HUES6 (cell line): ENCODE measurements at regions not wholly inside any gene's neighbourhood (a gene's known extent, or its start where the extent isn't known, plus 50 kb on each side); places are given as distances from the start of the nearest gene placed in this dataset.

Source experiments
- H3K27ac ChIP-seq: 2 replicates; pipeline ENCODE4 v1.7.0; 2013; ENCODE audit warnings: low read depth, mild to moderate bottlenecking, low read length, inconsistent platforms
- H3K27me3 ChIP-seq: 2 replicates; pipeline ENCODE4 v1.6.1; 2013; ENCODE audit warnings: low read length; ENCODE audit not compliant: control insufficient read depth, insufficient read depth
- H3K36me3 ChIP-seq: 2 replicates; pipeline ENCODE4 v1.6.1; 2013; ENCODE audit warnings: low read length; ENCODE audit not compliant: control insufficient read depth, insufficient read depth
- H3K4me1 ChIP-seq: 2 replicates; pipeline ENCODE4 v1.6.1; 2013; ENCODE audit warnings: low read length; ENCODE audit not compliant: control insufficient read depth, insufficient read depth
- H3K4me3 ChIP-seq: 2 replicates; pipeline ENCODE4 v1.5.1; 2013; ENCODE audit warnings: low read depth, low read length
- H3K9ac ChIP-seq: one replicate; pipeline ENCODE4 v1.6.1; 2013; ENCODE audit warnings: mild to moderate bottlenecking, low read length
- H3K9me3 ChIP-seq: 2 replicates; pipeline ENCODE4 v1.6.1; 2013; ENCODE audit warnings: low read depth, low read length; ENCODE audit not compliant: control insufficient read depth, insufficient read depth

GRCh38 chr18:3328532-3328931 lies 66.6 kb downstream of the MYL12B start:
- H3K36me3 ChIP-seq, result no peaks in the 10 kb centered on the region
- peaks cover 19% of the 10 kb centered on the region for H3K4me1 ChIP-seq
- H3K9me3 ChIP-seq, result no peaks in the 10 kb centered on the region
- H3K9ac ChIP-seq, result no peak overlapping the region
- no peaks in the 10 kb centered on the region for H3K27me3 ChIP-seq
- no peak overlapping the region for H3K27ac ChIP-seq
- H3K4me3 ChIP-seq, result no peak overlapping the region

GRCh38 chr18:3329471-3329870 lies 67.5 kb downstream of the MYL12B start:
- Histone ChIP-seq H3K27me3 (no peaks in the 10 kb centered on the region), H3K9ac (peak overlapping the region; percentile 9), H3K4me1 (peaks cover 19% of the 10 kb centered on the region), H3K4me3 (no peak overlapping the region), H3K9me3 (no peaks in the 10 kb centered on the region), H3K27ac (peak overlapping the region; percentile 38; the same call in 1 of the 2 replicates), H3K36me3 (no peaks in the 10 kb centered on the region)

- peak overlapping the region; percentile 47 for H3K9ac ChIP-seq
- H3K9me3 ChIP-seq, result no peaks in the 10 kb centered on the region
- H3K4me1 ChIP-seq, result peaks cover 19% of the 10 kb centered on the region
- no peaks in the 10 kb centered on the region for H3K27me3 ChIP-seq
- H3K36me3 ChIP-seq, result no peaks in the 10 kb centered on the region
- peak overlapping the region; percentile 38; the same call in 1 of the 2 replicates for H3K27ac ChIP-seq
- H3K4me3 ChIP-seq, result no peak overlapping the region
These were observed 67.9 kb downstream of the MYL12B start for GRCh38 chr18:3329872-3330271.

GRCh38 chr18:3330622-3331021 lies 68.7 kb downstream of the MYL12B start:
- peak overlapping the region; percentile 47 for H3K9ac ChIP-seq
- no peak overlapping the region for H3K4me3 ChIP-seq
- H3K4me1 ChIP-seq, result peaks cover 19% of the 10 kb centered on the region
- H3K36me3 ChIP-seq, result no peaks in the 10 kb centered on the region
- H3K27me3 ChIP-seq, result no peaks in the 10 kb centered on the region
- H3K9me3 ChIP-seq, result no peaks in the 10 kb centered on the region
- H3K27ac ChIP-seq, result peak overlapping the region; percentile 38; the same call in 1 of the 2 replicates

GRCh38 chr18:3332376-3332775 lies 70.4 kb downstream of the MYL12B start:
- no peak overlapping the region for H3K4me3 ChIP-seq
- no peaks in the 10 kb centered on the region for H3K27me3 ChIP-seq
- H3K4me1 ChIP-seq, result peaks cover 19% of the 10 kb centered on the region
- H3K9ac ChIP-seq, result no peak overlapping the region
- H3K27ac ChIP-seq, result peak overlapping the region; percentile 43; the same call in 1 of the 2 replicates
- H3K9me3 ChIP-seq, result no peaks in the 10 kb centered on the region
- no peaks in the 10 kb centered on the region for H3K36me3 ChIP-seq

GRCh38 chr18:3333056-3333720 lies 71.3 kb downstream of the MYL12B start:
- peak overlapping the region; percentile 70; the same call in 1 of the 2 replicates for H3K27ac ChIP-seq
- peaks cover 19% of the 10 kb centered on the region for H3K4me1 ChIP-seq
- H3K4me3 ChIP-seq, result no peak overlapping the region
- no peaks in the 10 kb centered on the region for H3K36me3 ChIP-seq
- H3K9ac ChIP-seq, result no peak overlapping the region
- H3K27me3 ChIP-seq, result no peaks in the 10 kb centered on the region
- no peaks in the 10 kb centered on the region for H3K9me3 ChIP-seq

GRCh38 chr18:3333721-3334386 lies 71.9 kb downstream of the MYL12B start:
- no peaks in the 10 kb centered on the region for H3K9me3 ChIP-seq
- H3K4me1 ChIP-seq, result peaks cover 16% of the 10 kb centered on the region
- no peaks in the 10 kb centered on the region for H3K27me3 ChIP-seq
- no peaks in the 10 kb centered on the region for H3K36me3 ChIP-seq
- H3K9ac ChIP-seq, result no peak overlapping the region
- H3K27ac ChIP-seq, result peak overlapping the region; percentile 70; the same call in 1 of the 2 replicates
- H3K4me3 ChIP-seq, result no peak overlapping the region

GRCh38 chr18:3340015-3340681 lies 78.2 kb downstream of the MYL12B start:
- Histone ChIP-seq H3K27me3 (no peaks in the 10 kb centered on the region), H3K9ac (no peak overlapping the region), H3K9me3 (peaks cover 7% of the 10 kb centered on the region), H3K27ac (no peak overlapping the region), H3K4me3 (no peak overlapping the region), H3K36me3 (no peaks in the 10 kb centered on the region), H3K4me1 (peaks cover 11% of the 10 kb centered on the region)

GRCh38 chr18:3340682-3341097 lies 78.8 kb downstream of the MYL12B start:
- Histone ChIP-seq H3K9ac (no peak overlapping the region), H3K4me1 (peaks cover 11% of the 10 kb centered on the region), H3K27me3 (no peaks in the 10 kb centered on the region), H3K9me3 (peaks cover 7% of the 10 kb centered on the region), H3K4me3 (0 out of 2 replicates have a peak overlapping the region, but pooled peaks have one; percentile 3), H3K36me3 (no peaks in the 10 kb centered on the region), H3K27ac (no peak overlapping the region)

- no peak overlapping the region for H3K9ac ChIP-seq
- H3K36me3 ChIP-seq, result no peaks in the 10 kb centered on the region
- peaks cover 11% of the 10 kb centered on the region for H3K4me1 ChIP-seq
- H3K27me3 ChIP-seq, result no peaks in the 10 kb centered on the region
- H3K27ac ChIP-seq, result no peak overlapping the region
- H3K4me3 ChIP-seq, result no peak overlapping the region
- H3K9me3 ChIP-seq, result peaks cover 7% of the 10 kb centered on the region
These were observed 80.7 kb downstream of the MYL12B start for GRCh38 chr18:3342628-3343027.

GRCh38 chr18:3345452-3345851 lies 83.5 kb downstream of the MYL12B start:
- Histone ChIP-seq H3K4me1 (peaks cover 8% of the 10 kb centered on the region), H3K9me3 (peaks cover 5% of the 10 kb centered on the region), H3K27ac (no peak overlapping the region), H3K9ac (no peak overlapping the region), H3K27me3 (no peaks in the 10 kb centered on the region), H3K4me3 (no peak overlapping the region), H3K36me3 (no peaks in the 10 kb centered on the region)
